ENCODE measurements at regions not wholly inside any gene's neighbourhood (a gene's known extent, or its start where the extent isn't known, plus 50 kb on each side); places are given as distances from the start of the nearest gene placed in this dataset.

- Mint-ChIP-seq H3K4me1 (ENCODE audit: low read depth) (no peaks in the 10 kb centered on the region), H3K36me3 (ENCODE audit: low read depth) (no peaks in the 10 kb centered on the region), H3K27ac (no peak overlapping the region), H3K4me3 (no peak overlapping the region), H3K9me3 (peaks cover 23% of the 10 kb centered on the region), H3K27me3 (ENCODE audit: low read depth) (no peaks in the 10 kb centered on the region)
- DNase-seq (ENCODE audit: low spot score), result no peak
These were observed 153.2 kb upstream of the FBXL7 start for GRCh38 chr5:15346738-15347137.

GRCh38 chr5:15344954-15345353, 155.0 kb upstream of the FBXL7 start:
- Mint-ChIP-seq H3K27me3 (ENCODE audit: low read depth) (no peaks in the 10 kb centered on the region), H3K9me3 (peaks cover 23% of the 10 kb centered on the region), H3K4me3 (no peak overlapping the region), H3K27ac (no peak overlapping the region), H3K36me3 (ENCODE audit: low read depth) (no peaks in the 10 kb centered on the region), H3K4me1 (ENCODE audit: low read depth) (no peaks in the 10 kb centered on the region)
- no peak for DNase-seq (ENCODE audit: low spot score)

GRCh38 chr5:15338546-15338945, 161.4 kb upstream of the FBXL7 start:
- Mint-ChIP-seq H3K27me3 (ENCODE audit: low read depth) (no peaks in the 10 kb centered on the region), H3K36me3 (ENCODE audit: low read depth) (no peaks in the 10 kb centered on the region), H3K27ac (no peak overlapping the region), H3K9me3 (peaks cover 38% of the 10 kb centered on the region), H3K4me3 (no peak overlapping the region), H3K4me1 (ENCODE audit: low read depth) (no peaks in the 10 kb centered on the region)
- no peak for DNase-seq (ENCODE audit: low spot score)

- Mint-ChIP-seq H3K4me3 (no peak overlapping the region), H3K27me3 (ENCODE audit: low read depth) (no peaks in the 10 kb centered on the region), H3K36me3 (ENCODE audit: low read depth) (no peaks in the 10 kb centered on the region), H3K9me3 (peaks cover 45% of the 10 kb centered on the region), H3K4me1 (ENCODE audit: low read depth) (no peaks in the 10 kb centered on the region), H3K27ac (no peak overlapping the region)
- no peak for DNase-seq (ENCODE audit: low spot score)
These were observed 165.3 kb upstream of the FBXL7 start for GRCh38 chr5:15334551-15335266.

GRCh38 chr5:15333091-15333490, 166.9 kb upstream of the FBXL7 start:
- no peak for DNase-seq (ENCODE audit: low spot score)
- no peaks in the 10 kb centered on the region for H3K36me3 Mint-ChIP-seq (ENCODE audit: low read depth)
- H3K27me3 Mint-ChIP-seq (ENCODE audit: low read depth), result no peaks in the 10 kb centered on the region
- no peaks in the 10 kb centered on the region for H3K4me1 Mint-ChIP-seq (ENCODE audit: low read depth)
- no peak overlapping the region for H3K4me3 Mint-ChIP-seq
- H3K9me3 Mint-ChIP-seq, result peaks cover 42% of the 10 kb centered on the region
- H3K27ac Mint-ChIP-seq, result no peak overlapping the region

- Mint-ChIP-seq H3K36me3 (ENCODE audit: low read depth) (no peaks in the 10 kb centered on the region), H3K4me3 (no peak overlapping the region)
These were observed 173.0 kb upstream of the FBXL7 start for GRCh38 chr5:15326932-15327331.

GRCh38 chr5:15326471-15326870, 173.5 kb upstream of the FBXL7 start:
- Mint-ChIP-seq H3K4me1 (ENCODE audit: low read depth) (no peaks in the 10 kb centered on the region), H3K9me3 (no peaks in the 10 kb centered on the region), H3K27ac (no peak overlapping the region), H3K27me3 (ENCODE audit: low read depth) (no peaks in the 10 kb centered on the region), H3K36me3 (ENCODE audit: low read depth) (no peaks in the 10 kb centered on the region), H3K4me3 (no peak overlapping the region)
- DNase-seq (ENCODE audit: low spot score), result no peak

More at GRCh38 chr5:15326932-15327331, 173.0 kb upstream of the FBXL7 start:
- Mint-ChIP-seq H3K9me3 (peaks cover under 1% of the 10 kb centered on the region), H3K27me3 (ENCODE audit: low read depth) (no peaks in the 10 kb centered on the region), H3K4me1 (ENCODE audit: low read depth) (no peaks in the 10 kb centered on the region), H3K27ac (no peak overlapping the region)
- no peak for DNase-seq (ENCODE audit: low spot score)

- Mint-ChIP-seq H3K27ac (no peak overlapping the region), H3K4me1 (ENCODE audit: low read depth) (no peaks in the 10 kb centered on the region)
These were observed 177.6 kb upstream of the FBXL7 start for GRCh38 chr5:15322421-15322820.

GRCh38 chr5:15321776-15322175, 178.2 kb upstream of the FBXL7 start:
- Mint-ChIP-seq H3K27me3 (ENCODE audit: low read depth) (no peaks in the 10 kb centered on the region), H3K4me1 (ENCODE audit: low read depth) (no peaks in the 10 kb centered on the region), H3K36me3 (ENCODE audit: low read depth) (no peaks in the 10 kb centered on the region), H3K4me3 (no peak overlapping the region), H3K9me3 (no peaks in the 10 kb centered on the region), H3K27ac (no peak overlapping the region)
- DNase-seq (ENCODE audit: low spot score), result no peak

More at GRCh38 chr5:15322421-15322820, 177.6 kb upstream of the FBXL7 start:
- Mint-ChIP-seq H3K9me3 (no peaks in the 10 kb centered on the region), H3K27me3 (ENCODE audit: low read depth) (no peaks in the 10 kb centered on the region), H3K4me3 (no peak overlapping the region), H3K36me3 (ENCODE audit: low read depth) (no peaks in the 10 kb centered on the region)
- no peak for DNase-seq (ENCODE audit: low spot score)

- H3K4me1 Mint-ChIP-seq (ENCODE audit: low read depth), result no peaks in the 10 kb centered on the region
- no peaks in the 10 kb centered on the region for H3K36me3 Mint-ChIP-seq (ENCODE audit: low read depth)
- no peak for DNase-seq (ENCODE audit: low spot score)
- H3K9me3 Mint-ChIP-seq, result no peaks in the 10 kb centered on the region
- H3K27me3 Mint-ChIP-seq (ENCODE audit: low read depth), result no peaks in the 10 kb centered on the region
- H3K27ac Mint-ChIP-seq, result no peak overlapping the region
- H3K4me3 Mint-ChIP-seq, result no peak overlapping the region
These were observed 179.1 kb upstream of the FBXL7 start for GRCh38 chr5:15320871-15321270.

- H3K9me3 Mint-ChIP-seq, result peaks cover 27% of the 10 kb centered on the region
- H3K27ac Mint-ChIP-seq, result no peak overlapping the region
- H3K27me3 Mint-ChIP-seq (ENCODE audit: low read depth), result no peaks in the 10 kb centered on the region
- H3K4me3 Mint-ChIP-seq, result no peak overlapping the region
- H3K4me1 Mint-ChIP-seq (ENCODE audit: low read depth), result no peaks in the 10 kb centered on the region
- no peaks in the 10 kb centered on the region for H3K36me3 Mint-ChIP-seq (ENCODE audit: low read depth)
- DNase-seq (ENCODE audit: low spot score), result no peak
These were observed 194.8 kb upstream of the FBXL7 start for GRCh38 chr5:15304914-15305834.

- Mint-ChIP-seq H3K4me3 (no peak overlapping the region), H3K4me1 (ENCODE audit: low read depth) (no peaks in the 10 kb centered on the region), H3K27ac (no peak overlapping the region), H3K36me3 (ENCODE audit: low read depth) (no peaks in the 10 kb centered on the region), H3K9me3 (peaks cover 33% of the 10 kb centered on the region), H3K27me3 (ENCODE audit: low read depth) (no peaks in the 10 kb centered on the region)
- DNase-seq (ENCODE audit: low spot score), result no peak
These were observed 195.8 kb upstream of the FBXL7 start for GRCh38 chr5:15304066-15304731.

GRCh38 chr5:15300141-15300540, 199.8 kb upstream of the FBXL7 start:
- H3K9me3 Mint-ChIP-seq, result peaks cover 21% of the 10 kb centered on the region
- H3K36me3 Mint-ChIP-seq (ENCODE audit: low read depth), result no peaks in the 10 kb centered on the region
- H3K27me3 Mint-ChIP-seq (ENCODE audit: low read depth), result no peaks in the 10 kb centered on the region
- H3K4me1 Mint-ChIP-seq (ENCODE audit: low read depth), result no peaks in the 10 kb centered on the region
- no peak for DNase-seq (ENCODE audit: low spot score)
- H3K4me3 Mint-ChIP-seq, result no peak overlapping the region
- no peak overlapping the region for H3K27ac Mint-ChIP-seq

- H3K9me3 Mint-ChIP-seq, result peaks cover 33% of the 10 kb centered on the region
- H3K4me3 Mint-ChIP-seq, result no peak overlapping the region
- no peaks in the 10 kb centered on the region for H3K27me3 Mint-ChIP-seq (ENCODE audit: low read depth)
- no peaks in the 10 kb centered on the region for H3K4me1 Mint-ChIP-seq (ENCODE audit: low read depth)
- no peak for DNase-seq (ENCODE audit: low spot score)
- H3K27ac Mint-ChIP-seq, result no peak overlapping the region
- H3K36me3 Mint-ChIP-seq (ENCODE audit: low read depth), result no peaks in the 10 kb centered on the region
These were observed 209.0 kb upstream of the FBXL7 start for GRCh38 chr5:15290953-15291352.

All from T-helper 2 cell treated with Interferon-gamma antibody and Interleukin-4, amounts not matched to agents 5 μg/mL and 100 μg/mL, for 36 hours (primary cell).